IMR-90 (cell line): ENCODE measurements at regions not wholly inside any gene's neighbourhood (a gene's known extent, or its start where the extent isn't known, plus 50 kb on each side); places are given as distances from the start of the nearest gene placed in this dataset.

Source experiments
- BHLHE40 ChIP-seq: fragments of 150-350 bp; IDR thresholded peaks from 2 replicates; pipeline ENCODE4 v1.6.1; 2016; ENCODE audit warnings: mild to moderate bottlenecking, low read depth, low read length
- CEBPB ChIP-seq: IDR thresholded peaks from 2 replicates; pipeline ENCODE4 v1.6.1; 2012; ENCODE audit warnings: low read depth, low read length, improper control_type of control experiment
- CHD1 ChIP-seq: IDR thresholded peaks from 2 replicates; pipeline ENCODE4 v1.6.1; 2012; ENCODE audit warnings: low read depth, low read length, improper control_type of control experiment
- CTCF ChIP-seq: conservative IDR thresholded peaks from 2 replicates; pipeline ENCODE4 v1.5.1; 2012; ENCODE audit warnings: mild to moderate bottlenecking, low read depth, low read length, improper control_type of control experiment
- NFE2L2 ChIP-seq: fragments of 150-350 bp; IDR thresholded peaks from 2 replicates; pipeline ENCODE4 v1.6.1; 2016; ENCODE audit warnings: low read depth, mild to moderate bottlenecking, low read length
- POLR2A ChIP-seq: IDR thresholded peaks from 2 replicates; pipeline ENCODE4 v1.6.1; 2012; ENCODE audit warnings: mild to moderate bottlenecking, low read depth, low read length
- RAD21 ChIP-seq: IDR thresholded peaks from 2 replicates; pipeline ENCODE4 v1.6.1; 2012; ENCODE audit warnings: low read length, improper control_type of control experiment
- SMC3 ChIP-seq: fragments of 150-350 bp; IDR thresholded peaks from 2 replicates; pipeline ENCODE4 v1.6.1; 2016; ENCODE audit warnings: low read depth, mild to moderate bottlenecking, antibody characterized with exemption, low read length, moderate library complexity
- USF2 ChIP-seq: fragments of 150-350 bp; IDR thresholded peaks from 2 replicates; pipeline ENCODE4 v1.6.1; 2017; ENCODE audit warnings: mild to moderate bottlenecking, antibody characterized with exemption, low read length, low read depth

GRCh38 chr2:52608030-52608429 lies 1159.6 kb upstream of the CHAC2 start:
- TF ChIP-seq CTCF (no peak), USF2 (no peak), RAD21 (no peak), POLR2A (no peak), BHLHE40 (no peak), CEBPB (no peak), NFE2L2 (no peak), CHD1 (no peak), SMC3 (no peak)
